Trophoblast cell (in vitro differentiated cells and primary cell): ENCODE measurements at regions not wholly inside any gene's neighbourhood (a gene's known extent, or its start where the extent isn't known, plus 50 kb on each side); places are given as distances from the start of the nearest gene placed in this dataset.

Experiments
- DNase-seq, 2 donors: peaks; one replicate each; pipeline ENCODE4 v3.0.0-alpha.2; 2016
- H2AFZ ChIP-seq: 2 replicates; pipeline ENCODE4 v1.6.1; 2013; ENCODE audit warnings: low read length, moderate library complexity, mild to moderate bottlenecking; ENCODE audit not compliant: insufficient read depth, poor library complexity
- H2AK5ac ChIP-seq: 2 replicates; pipeline ENCODE4 v1.6.1; 2013; ENCODE audit warnings: mild to moderate bottlenecking, low read length
- H2BK120ac ChIP-seq: 2 replicates; pipeline ENCODE4 v1.6.1; 2013; ENCODE audit warnings: low read length, mild to moderate bottlenecking, moderate library complexity; ENCODE audit not compliant: insufficient read depth, poor library complexity
- H2BK12ac ChIP-seq: 2 replicates; pipeline ENCODE4 v1.6.1; 2013; ENCODE audit warnings: mild to moderate bottlenecking, low read length, moderate library complexity
- H2BK5ac ChIP-seq: 2 replicates; pipeline ENCODE4 v1.6.1; 2013; ENCODE audit warnings: low read length, low read depth, moderate library complexity, mild to moderate bottlenecking; ENCODE audit not compliant: poor library complexity
- H3K14ac ChIP-seq: 2 replicates; pipeline ENCODE4 v1.6.1; 2013; ENCODE audit warnings: mild to moderate bottlenecking, low read length
- H3K18ac ChIP-seq: 2 replicates; pipeline ENCODE4 v1.6.1; 2013; ENCODE audit warnings: mild to moderate bottlenecking, low read length
- H3K23ac ChIP-seq: 2 replicates; pipeline ENCODE4 v1.6.1; 2013; ENCODE audit warnings: low read length
- H3K27ac ChIP-seq: 2 replicates; pipeline ENCODE4 v1.5.1; 2013; ENCODE audit warnings: low read depth, mild to moderate bottlenecking, inconsistent platforms, low read length, moderate library complexity
- H3K27me3 ChIP-seq: 2 replicates; pipeline ENCODE4 v1.6.1; 2013; ENCODE audit warnings: inconsistent platforms, mild to moderate bottlenecking, low read length, moderate library complexity; ENCODE audit not compliant: insufficient read depth
- H3K36me3 ChIP-seq, 2 experiments: 1 replicate in 1 of 2; 2 replicates in 1 of 2; pipeline ENCODE4 v1.6.1; 2013; ENCODE audit warnings: low read length in 2 of 2, mild to moderate bottlenecking in 2 of 2, moderate library complexity in 1 of 2; ENCODE audit not compliant: insufficient read depth in 2 of 2, control insufficient read depth in 1 of 2
- H3K4ac ChIP-seq: 2 replicates; pipeline ENCODE4 v1.6.1; 2013; ENCODE audit warnings: low read depth, mild to moderate bottlenecking, low read length, moderate library complexity
- H3K4me1 ChIP-seq, 2 experiments: 1 replicate in 1 of 2; 2 replicates in 1 of 2; pipeline ENCODE4 v1.6.1; 2013; ENCODE audit warnings: low read length in 2 of 2, mild to moderate bottlenecking in 2 of 2, moderate library complexity in 1 of 2; ENCODE audit not compliant: insufficient read depth in 2 of 2, control insufficient read depth in 1 of 2
- H3K4me2 ChIP-seq: 2 replicates; pipeline ENCODE4 v1.6.1; 2013; ENCODE audit warnings: inconsistent platforms, mild to moderate bottlenecking, low read length, moderate library complexity
- H3K4me3 ChIP-seq: 2 replicates; pipeline ENCODE4 v1.5.1; 2013; ENCODE audit warnings: mild to moderate bottlenecking, low read depth, low read length, inconsistent platforms
- H3K79me1 ChIP-seq: one replicate; pipeline ENCODE4 v1.6.1; 2013; ENCODE audit warnings: low read length
- H3K79me2 ChIP-seq: 2 replicates; pipeline ENCODE4 v1.6.1; 2013; ENCODE audit warnings: low read length, mild to moderate bottlenecking; ENCODE audit not compliant: control insufficient read depth, insufficient read depth, poor library complexity
- H3K9ac ChIP-seq: 2 replicates; pipeline ENCODE4 v1.6.1; 2013; ENCODE audit warnings: mild to moderate bottlenecking, low read length
- H3K9me3 ChIP-seq: 2 replicates; pipeline ENCODE4 v1.6.1; 2013; ENCODE audit warnings: low read depth, mild to moderate bottlenecking, control low read depth, inconsistent platforms, low read length; ENCODE audit not compliant: insufficient read depth
- H4K12ac ChIP-seq: 2 replicates; pipeline ENCODE4 v1.6.1; 2013; ENCODE audit warnings: low read depth, mild to moderate bottlenecking, low read length, moderate library complexity
- H4K8ac ChIP-seq: 2 replicates; pipeline ENCODE4 v1.6.1; 2013; ENCODE audit warnings: low read depth, mild to moderate bottlenecking, low read length, moderate library complexity
- H4K91ac ChIP-seq: one replicate; pipeline ENCODE4 v1.6.1; 2013; ENCODE audit warnings: low read depth, mild to moderate bottlenecking, low read length, moderate library complexity
- WGBS: extraction: QIAGEN DNeasy Blood & Tissue Kit; methylation state at CpG from one replicate; pipeline ENCODE4 v1.1.7; 2013; ENCODE audit warnings: missing lambda C conversion rate; ENCODE audit not compliant: insufficient read length, insufficient coverage; ENCODE audit errors: extremely low coverage; 5-methylcytosine and 5-hydroxymethylcytosine counted together

DNA sequence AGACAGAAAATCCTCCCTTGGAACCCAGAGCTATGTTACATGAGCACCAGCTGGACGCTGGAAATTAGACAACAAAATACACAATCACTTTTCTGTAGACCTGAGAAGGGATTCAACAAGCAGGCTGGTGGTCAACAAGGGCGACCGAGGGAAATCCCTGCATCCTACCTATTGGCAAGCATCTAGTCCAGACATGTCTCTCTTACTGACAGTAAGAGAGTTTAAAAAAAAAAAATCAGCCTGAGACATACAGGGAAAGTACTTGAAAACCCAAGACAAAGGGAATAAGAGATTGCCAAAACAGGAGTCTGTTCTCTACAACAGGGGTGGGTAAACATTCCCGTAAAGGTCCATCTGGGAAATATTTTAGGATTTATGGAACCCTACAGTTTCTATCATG, 108.0 kb downstream of the KDR start:
- Histone ChIP-seq H2BK5ac (no peak overlapping the region), H3K27ac (no peak overlapping the region), H3K9ac (no peak overlapping the region), H3K27me3 (no peaks in the 10 kb centered on the region), H4K91ac (no peak overlapping the region), H3K4me3 (no peak overlapping the region), H3K4me1 (peaks cover 0 to 5% of the 10 kb centered on the region in 2 experiments), H4K12ac (no peak overlapping the region), H3K4ac (no peak overlapping the region), H2AFZ (no peak overlapping the region), H2AK5ac (no peak overlapping the region), H3K18ac (no peak overlapping the region), H2BK12ac (no peak overlapping the region), H4K8ac (no peak overlapping the region), H2BK120ac (no peak overlapping the region), H3K79me2 (no peaks in the 10 kb centered on the region), H3K79me1 (peaks cover 1% of the 10 kb centered on the region), H3K23ac (no peak overlapping the region), H3K9me3 (no peaks in the 10 kb centered on the region), H3K36me3 (no peaks in the 10 kb centered on the region), H3K4me2 (no peak overlapping the region), H3K14ac (no peak overlapping the region)
- WGBS = no CpG with 5 or more reads among the region's 4 CpGs
- no peak for DNase-seq

DNA sequence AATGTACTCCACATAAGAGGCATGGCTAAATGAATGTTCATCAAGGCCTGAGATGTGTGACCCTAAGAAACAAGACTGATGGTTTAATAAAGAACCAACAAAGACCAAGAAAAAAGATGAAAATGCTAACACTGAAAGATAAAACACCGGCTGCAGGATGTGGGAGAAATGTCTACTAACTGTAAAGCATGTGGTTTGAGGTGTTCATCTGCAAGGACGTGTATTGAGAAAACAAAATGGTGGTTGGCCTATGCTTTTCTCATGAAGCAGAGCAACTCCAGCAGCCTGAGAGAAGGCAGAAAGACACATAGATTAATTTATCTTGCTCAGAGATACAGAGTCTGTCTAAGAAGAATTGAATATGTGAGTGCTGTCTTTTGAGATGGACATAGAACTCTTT, 109.3 kb downstream of the KDR start:
- H3K4ac ChIP-seq = no peak overlapping the region
- H3K27me3 ChIP-seq = no peaks in the 10 kb centered on the region
- no peak overlapping the region for H3K27ac ChIP-seq
- no peak overlapping the region for H3K9ac ChIP-seq
- no CpG with 5 or more reads among the region's 2 CpGs for WGBS
- no peaks in the 10 kb centered on the region for H3K9me3 ChIP-seq
- no peak for DNase-seq
- H2AFZ ChIP-seq = no peak overlapping the region
- H3K4me3 ChIP-seq = no peak overlapping the region
- H3K79me1 ChIP-seq = peaks cover 2% of the 10 kb centered on the region
- H3K36me3 ChIP-seq = no peaks in the 10 kb centered on the region
- no peak overlapping the region for H2BK120ac ChIP-seq
- no peak overlapping the region for H4K91ac ChIP-seq
- H3K79me2 ChIP-seq = no peaks in the 10 kb centered on the region
- H2AK5ac ChIP-seq = no peak overlapping the region
- H3K14ac ChIP-seq = no peak overlapping the region
- no peak overlapping the region for H2BK5ac ChIP-seq
- H2BK12ac ChIP-seq = no peak overlapping the region
- no peak overlapping the region for H4K12ac ChIP-seq
- H3K4me2 ChIP-seq = no peak overlapping the region
- no peak overlapping the region for H3K23ac ChIP-seq
- no peak overlapping the region for H3K18ac ChIP-seq
- H3K4me1 ChIP-seq = peaks cover 0 to 5% of the 10 kb centered on the region in 2 experiments
- no peak overlapping the region for H4K8ac ChIP-seq

DNA sequence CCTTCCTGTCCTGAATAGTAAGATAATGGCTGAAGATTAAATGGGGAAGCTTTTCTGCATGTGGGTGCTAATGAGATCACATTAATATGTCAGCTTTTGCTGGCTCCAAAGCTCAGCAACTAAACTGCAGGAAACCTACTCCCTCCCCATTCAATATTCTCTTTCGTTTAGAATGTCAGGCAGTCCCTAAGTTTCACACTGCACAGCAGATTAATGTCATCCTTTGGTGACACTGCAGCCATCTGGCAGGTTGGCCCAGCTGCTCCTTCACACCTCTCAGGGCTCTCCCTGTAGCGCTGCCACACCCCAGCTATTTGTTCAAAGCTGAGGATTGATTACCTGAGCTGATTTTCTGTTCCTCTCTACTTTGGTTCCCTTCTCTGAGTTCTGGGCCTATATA, 110.5 kb downstream of the KDR start:
- Histone ChIP-seq H3K4me2 (no peak overlapping the region), H3K4me1 (peaks cover 0 to 5% of the 10 kb centered on the region in 2 experiments), H2BK120ac (no peak overlapping the region), H4K91ac (no peak overlapping the region), H3K14ac (no peak overlapping the region), H3K4ac (no peak overlapping the region), H3K27ac (no peak overlapping the region), H4K8ac (no peak overlapping the region), H3K23ac (no peak overlapping the region), H3K4me3 (no peak overlapping the region), H3K36me3 (no peaks in the 10 kb centered on the region), H3K9me3 (no peaks in the 10 kb centered on the region), H3K9ac (no peak overlapping the region), H3K18ac (no peak overlapping the region), H2BK5ac (no peak overlapping the region), H3K79me2 (no peaks in the 10 kb centered on the region), H4K12ac (no peak overlapping the region), H3K79me1 (peaks cover 2% of the 10 kb centered on the region), H2AK5ac (no peak overlapping the region), H2BK12ac (no peak overlapping the region), H3K27me3 (no peaks in the 10 kb centered on the region), H2AFZ (no peak overlapping the region)
- WGBS = no CpG with 5 or more reads among the region's 2 CpGs
- DNase-seq = no peak

- Histone ChIP-seq H3K4me1 (peaks cover 0 to 5% of the 10 kb centered on the region in 2 experiments), H3K27ac (no peak overlapping the region), H3K23ac (no peak overlapping the region), H3K18ac (no peak overlapping the region), H2BK12ac (no peak overlapping the region), H3K4me3 (no peak overlapping the region), H2BK120ac (no peak overlapping the region), H4K8ac (no peak overlapping the region), H3K9me3 (no peaks in the 10 kb centered on the region), H3K36me3 (no peaks in the 10 kb centered on the region), H4K12ac (no peak overlapping the region), H3K4me2 (no peak overlapping the region), H3K14ac (no peak overlapping the region), H3K27me3 (no peaks in the 10 kb centered on the region), H2AFZ (no peak overlapping the region), H4K91ac (no peak overlapping the region), H3K79me1 (peaks cover 2% of the 10 kb centered on the region), H3K9ac (no peak overlapping the region), H2BK5ac (no peak overlapping the region), H3K79me2 (no peaks in the 10 kb centered on the region), H3K4ac (no peak overlapping the region), H2AK5ac (no peak overlapping the region)
- DNase-seq = peak; percentile 23 to 79
- no CpG with 5 or more reads among the region's 6 CpGs for WGBS
Observed at GRCh38 chr4:55013431-55013955, 111.9 kb downstream of the KDR start.
